K562 (cell line): ENCODE measurements at regions not wholly inside any gene's neighbourhood (a gene's known extent, or its start where the extent isn't known, plus 50 kb on each side); places are given as distances from the start of the nearest gene placed in this dataset.

ENCODE experiments used
- ADNP ChIP-seq: fragments of 200-800 bp; sonication (Bioruptor generic); IDR thresholded peaks from 2 replicates; pipeline ENCODE4 v1.6.1; 2016; ENCODE audit warnings: missing genetic modification characterization, missing compliant biosample characterization
- FOXJ3 ChIP-seq: sonication (generic); formaldehyde crosslinking; IDR thresholded peaks from 2 replicates; pipeline ENCODE4 v1.4.0; 2020; ENCODE audit warnings: mild to moderate bottlenecking, missing genetic modification reagents
- IRF9 ChIP-seq: fragments of 450-650 bp; IDR thresholded peaks from 2 replicates; pipeline ENCODE4 v1.6.1; 2016; ENCODE audit warnings: missing biosample characterization, missing genetic modification characterization
- KLF16 ChIP-seq: IDR thresholded peaks from 2 replicates; pipeline ENCODE4 v1.6.1; 2016; ENCODE audit warnings: antibody characterized with exemption
- MAFF ChIP-seq: IDR thresholded peaks from 2 replicates; pipeline ENCODE4 v1.6.1; 2012; ENCODE audit warnings: low read length, improper control_type of control experiment
- MITF ChIP-seq: IDR thresholded peaks from 2 replicates; pipeline ENCODE4 v1.6.1; 2014; ENCODE audit warnings: antibody characterized with exemption
- POLR2B ChIP-seq: fragments of 450-650 bp; IDR thresholded peaks from 2 replicates; pipeline ENCODE4 v1.6.1; 2018; ENCODE audit warnings: low read depth; ENCODE audit not compliant: partially characterized antibody
- YY1 ChIP-seq, 3 experiments: IDR thresholded peaks; 2 replicates each; pipeline ENCODE4 v1.6.1; 2011; ENCODE audit warnings: low read length in 2 of 3, mild to moderate bottlenecking in 2 of 3, moderate library complexity in 2 of 3, borderline replicate concordance in 1 of 3, control low read depth in 1 of 3, low read depth in 1 of 3; ENCODE audit not compliant: insufficient read depth in 3 of 3, insufficient replicate concordance in 2 of 3, control insufficient read depth in 1 of 3, insufficient read length in 1 of 3; ENCODE audit errors: extremely low read depth in 1 of 3
- ZNF124 ChIP-seq: sonication (generic); formaldehyde crosslinking; IDR thresholded peaks from 2 replicates; pipeline ENCODE4 v1.8.1; 2022; ENCODE audit warnings: missing genetic modification reagents
- ZNF280B ChIP-seq: fragments of 250-450 bp; sonication (Bioruptor Pico); IDR thresholded peaks from 2 replicates; pipeline ENCODE4 v1.5.1; 2021; ENCODE audit warnings: mild to moderate bottlenecking
- ZNF318 ChIP-seq, 2 experiments: fragments of 450-650 bp; IDR thresholded peaks; 2 replicates each; pipeline ENCODE4 v1.6.1; 2016; ENCODE audit warnings: mild to moderate bottlenecking in 2 of 2, borderline replicate concordance in 1 of 2, low read depth in 1 of 2, moderate library complexity in 1 of 2

- TF ChIP-seq ZNF318 (IDR thresholded peaks at IDR 0.05; ENCODE audit: borderline replicate concordance in 1 of 2, low read depth in 1 of 2) (no peak), FOXJ3 (CRISPR knock-in tag) (no peak), YY1 (IDR thresholded peaks at IDR 0.05; ENCODE audit: borderline replicate concordance in 1 of 3, control insufficient read depth in 1 of 3, extremely low read depth in 1 of 3, insufficient read depth in 3 of 3, insufficient read length in 1 of 3, insufficient replicate concordance in 2 of 3, low read depth in 1 of 3, low read length in 2 of 3) (no peak), ZNF124 (CRISPR knock-in tag) (no peak), MAFF (no peak), ZNF280B (no peak), POLR2B (no peak), KLF16 (no peak), IRF9 (no peak), ADNP (tag) (no peak), MITF (no peak)
Measured at GRCh38 chr3:17941766-17942165, 199.3 kb upstream of the TBC1D5 start (continued).
